ENCODE measurements at regions not wholly inside any gene's neighbourhood (a gene's known extent, or its start where the extent isn't known, plus 50 kb on each side); places are given as distances from the start of the nearest gene placed in this dataset.

- DNase-seq: no peak
Observed at GRCh38 chr14:98761993-98762392, 510.0 kb downstream of the BCL11B start.

- DNase-seq: no peak
Observed at GRCh38 chr14:98766818-98767217, 505.2 kb downstream of the BCL11B start.

- no peak for DNase-seq
Observed at GRCh38 chr14:98769326-98769725, 502.7 kb downstream of the BCL11B start.

GRCh38 chr14:98770151-98770550 is 501.8 kb downstream of the BCL11B start:
- DNase-seq: no peak

GRCh38 chr14:98773814-98774213 is 498.2 kb downstream of the BCL11B start:
- no peak for DNase-seq

GRCh38 chr14:98775892-98776291 is 496.1 kb downstream of the BCL11B start:
- DNase-seq: no peak

- DNase-seq: no peak
Observed at GRCh38 chr14:98782062-98782461, 489.9 kb downstream of the BCL11B start.

GRCh38 chr14:98785578-98785977 is 486.4 kb downstream of the BCL11B start:
- DNase-seq: no peak

- DNase-seq: no peak
Observed at GRCh38 chr14:98786456-98786855, 485.5 kb downstream of the BCL11B start.

- DNase-seq: no peak
Observed at GRCh38 chr14:98791661-98792060, 480.3 kb downstream of the BCL11B start.

GRCh38 chr14:98792171-98792570 is 479.8 kb downstream of the BCL11B start:
- DNase-seq: no peak

GRCh38 chr14:98798099-98798498 is 473.9 kb downstream of the BCL11B start:
- peak; percentile 22 for DNase-seq

- DNase-seq: no peak
Observed at GRCh38 chr14:98799891-98800290, 472.1 kb downstream of the BCL11B start.

GRCh38 chr14:98802044-98802443 is 470.0 kb downstream of the BCL11B start:
- no peak for DNase-seq

- DNase-seq: no peak
Observed at GRCh38 chr14:98803196-98803595, 468.8 kb downstream of the BCL11B start.

- DNase-seq: no peak
Observed at GRCh38 chr14:98808494-98809407, 463.2 kb downstream of the BCL11B start.

- DNase-seq: no peak
Observed at GRCh38 chr14:98816195-98816594, 455.8 kb downstream of the BCL11B start.

GRCh38 chr14:98816720-98817119 is 455.3 kb downstream of the BCL11B start:
- no peak for DNase-seq

- DNase-seq: no peak
Observed at GRCh38 chr14:98819132-98819866, 452.7 kb downstream of the BCL11B start.

GRCh38 chr14:98819867-98820206 is 452.2 kb downstream of the BCL11B start:
- DNase-seq: no peak

GRCh38 chr14:98822917-98823316 is 449.1 kb downstream of the BCL11B start:
- no peak for DNase-seq

- DNase-seq: no peak
Observed at GRCh38 chr14:98826618-98827017, 445.4 kb downstream of the BCL11B start.

- DNase-seq: no peak
Observed at GRCh38 chr14:98834119-98834518, 437.9 kb downstream of the BCL11B start.

Measured in NCI-H2107 (cell line).